ENCODE measurements at regions not wholly inside any gene's neighbourhood (a gene's known extent, or its start where the extent isn't known, plus 50 kb on each side); places are given as distances from the start of the nearest gene placed in this dataset.
"Not testable (repeated sequence)": the region's sequence is repeated elsewhere in the genome, so short reads cannot be mapped to it uniquely, and the experiment has no call there.

- DNase-seq = no peak
- no peak overlapping the region for H3K27ac ChIP-seq
- intact Hi-C loops (cut with DNase I) = no loop called here
- WGBS, 3 donors = 49 to 60% (median 52%) methylated on average over 5 of the region's 5 CpGs
- H3K9me3 ChIP-seq = no peaks in the 10 kb centered on the region
- H3K4me1 ChIP-seq (ENCODE audit: insufficient read depth) = no peaks in the 10 kb centered on the region
- H3K36me3 ChIP-seq = no peaks in the 10 kb centered on the region
- TF ChIP-seq POLR2A (IDR thresholded peaks at IDR 0.05) = no peak
- no peak for TF ChIP-seq EP300 (IDR thresholded peaks at IDR 0.05)
- no peak for TF ChIP-seq CTCF (IDR thresholded peaks at IDR 0.05)
- H3K4me3 ChIP-seq = no peak overlapping the region
- no peaks in the 10 kb centered on the region for H3K27me3 ChIP-seq
These were observed 92.9 kb upstream of the MTAP start for GRCh38 chr9:21709464-21710058.

- Histone ChIP-seq H3K9me3 (no peaks in the 10 kb centered on the region), H3K27me3 (no peaks in the 10 kb centered on the region), H3K4me1 (ENCODE audit: insufficient read depth) (no peaks in the 10 kb centered on the region), H3K36me3 (no peaks in the 10 kb centered on the region), H3K27ac (no peak overlapping the region), H3K4me3 (no peak overlapping the region)
- TF ChIP-seq EP300 (IDR thresholded peaks at IDR 0.05) (no peak), CTCF (IDR thresholded peaks at IDR 0.05) (no peak), POLR2A (IDR thresholded peaks at IDR 0.05) (no peak)
- no peak for DNase-seq
- intact Hi-C loops (cut with DNase I) = no loop called here
- 83 to 86% (median 86%) methylated on average over 4 of the region's 4 CpGs for WGBS, 3 donors
These were observed 91.8 kb upstream of the MTAP start for GRCh38 chr9:21710548-21711191.

GRCh38 chr9:21711504-21711903 is 90.9 kb upstream of the MTAP start:
- intact Hi-C loops (cut with DNase I) = no loop called here
- DNase-seq = no peak
- no peak for TF ChIP-seq EP300 (IDR thresholded peaks at IDR 0.05)
- no peak for TF ChIP-seq POLR2A (IDR thresholded peaks at IDR 0.05)
- TF ChIP-seq CTCF (IDR thresholded peaks at IDR 0.05) = no peak
- H3K4me1 ChIP-seq (ENCODE audit: insufficient read depth) = no peaks in the 10 kb centered on the region
- H3K9me3 ChIP-seq = no peaks in the 10 kb centered on the region
- WGBS, 3 donors = 38 to 49% (median 48%) methylated on average over 2 of the region's 2 CpGs
- no peaks in the 10 kb centered on the region for H3K27me3 ChIP-seq
- no peak overlapping the region for H3K4me3 ChIP-seq
- no peaks in the 10 kb centered on the region for H3K36me3 ChIP-seq
- H3K27ac ChIP-seq = no peak overlapping the region

GRCh38 chr9:21715408-21715807 is 87.0 kb upstream of the MTAP start:
- Histone ChIP-seq H3K4me1 (ENCODE audit: insufficient read depth) (no peaks in the 10 kb centered on the region), H3K27ac (no peak overlapping the region), H3K9me3 (no peaks in the 10 kb centered on the region), H3K27me3 (no peaks in the 10 kb centered on the region), H3K36me3 (no peaks in the 10 kb centered on the region), H3K4me3 (no peak overlapping the region)
- TF ChIP-seq EP300 (IDR thresholded peaks at IDR 0.05) (no peak), POLR2A (IDR thresholded peaks at IDR 0.05) (no peak)
- DNase-seq = no peak
- WGBS, 3 donors = 15 to 19% (median 17%) methylated on average over 1 of the region's 1 CpG
- intact Hi-C loops (cut with DNase I) = no loop called here

- no peaks in the 10 kb centered on the region for H3K27me3 ChIP-seq
- TF ChIP-seq EP300 (IDR thresholded peaks at IDR 0.05) = no peak
- TF ChIP-seq POLR2A (IDR thresholded peaks at IDR 0.05) = no peak
- H3K4me3 ChIP-seq = no peak overlapping the region
- intact Hi-C loops (cut with DNase I) = no loop called here
- H3K27ac ChIP-seq = no peak overlapping the region
- 68 to 73% (median 73%) methylated on average over 5 of the region's 5 CpGs for WGBS, 3 donors
- H3K4me1 ChIP-seq (ENCODE audit: insufficient read depth) = no peaks in the 10 kb centered on the region
- H3K9me3 ChIP-seq = no peaks in the 10 kb centered on the region
- no peak for DNase-seq
- no peaks in the 10 kb centered on the region for H3K36me3 ChIP-seq
These were observed 81.7 kb upstream of the MTAP start for GRCh38 chr9:21720758-21721157.

GRCh38 chr9:21727411-21727810 is 75.0 kb upstream of the MTAP start:
- H3K27me3 ChIP-seq; H3K4me3 ChIP-seq; H3K27ac ChIP-seq; H3K9me3 ChIP-seq; H3K36me3 ChIP-seq; H3K4me1 ChIP-seq (ENCODE audit: insufficient read depth); DNase-seq; intact Hi-C loops (cut with DNase I): not testable (repeated sequence)
- 81 to 88% (median 86%) methylated on average over 9 of the region's 9 CpGs for WGBS, 3 donors

Measured in ovary (tissue), 7 donors.